ENCODE measurements at regions not wholly inside any gene's neighbourhood (a gene's known extent, or its start where the extent isn't known, plus 50 kb on each side); places are given as distances from the start of the nearest gene placed in this dataset.
"Not testable (repeated sequence)": the region's sequence is repeated elsewhere in the genome, so short reads cannot be mapped to it uniquely, and the experiment has no call there.

GRCh38 chr10:33859319-33860022 is 525.0 kb upstream of the NRP1 start:
- Histone ChIP-seq H3K9me3 (ENCODE audit: low read length) (no peaks in the 10 kb centered on the region), H3K27ac (ENCODE audit: low read depth, low read length) (no peak overlapping the region), H3K36me3 (ENCODE audit: insufficient read depth, low read length) (no peaks in the 10 kb centered on the region), H3K9ac (ENCODE audit: low read length) (no peak overlapping the region), H3K4me3 (ENCODE audit: low read depth in 1 of 2, low read length in 2 of 2) (no peak overlapping the region), H3K4me1 (ENCODE audit: insufficient read depth, low read length) (no peaks in the 10 kb centered on the region), H3K27me3 (ENCODE audit: control insufficient read depth in 1 of 2, insufficient read depth in 2 of 2, low read length in 2 of 2) (no peaks in the 10 kb centered on the region)

- H3K27me3 ChIP-seq (ENCODE audit: control insufficient read depth in 1 of 2, insufficient read depth in 2 of 2, low read length in 2 of 2) = no peaks in the 10 kb centered on the region
- no peaks in the 10 kb centered on the region for H3K36me3 ChIP-seq (ENCODE audit: insufficient read depth, low read length)
- no peak overlapping the region for H3K9ac ChIP-seq (ENCODE audit: low read length)
- no peak overlapping the region for H3K4me3 ChIP-seq (ENCODE audit: low read depth in 1 of 2, low read length in 2 of 2)
- no peak overlapping the region for H3K27ac ChIP-seq (ENCODE audit: low read depth, low read length)
- H3K9me3 ChIP-seq (ENCODE audit: low read length) = no peaks in the 10 kb centered on the region
- no peaks in the 10 kb centered on the region for H3K4me1 ChIP-seq (ENCODE audit: insufficient read depth, low read length)
Measured at GRCh38 chr10:33858326-33858725, 523.9 kb upstream of the NRP1 start.

GRCh38 chr10:33853221-33853620 is 518.8 kb upstream of the NRP1 start:
- not testable (repeated sequence) for H3K4me1 ChIP-seq (ENCODE audit: insufficient read depth, low read length); H3K27me3 ChIP-seq (ENCODE audit: control insufficient read depth in 1 of 2, insufficient read depth in 2 of 2, low read length in 2 of 2); H3K27ac ChIP-seq (ENCODE audit: low read depth, low read length); H3K9me3 ChIP-seq (ENCODE audit: low read length); H3K9ac ChIP-seq (ENCODE audit: low read length); H3K36me3 ChIP-seq (ENCODE audit: insufficient read depth, low read length); H3K4me3 ChIP-seq (ENCODE audit: low read depth in 1 of 2, low read length in 2 of 2)

GRCh38 chr10:33843379-33843778 is 508.9 kb upstream of the NRP1 start:
- Histone ChIP-seq H3K36me3 (ENCODE audit: insufficient read depth, low read length) (no peaks in the 10 kb centered on the region), H3K27ac (ENCODE audit: low read depth, low read length) (no peak overlapping the region), H3K27me3 (ENCODE audit: control insufficient read depth in 1 of 2, insufficient read depth in 2 of 2, low read length in 2 of 2) (no peaks in the 10 kb centered on the region), H3K4me3 (ENCODE audit: low read depth in 1 of 2, low read length in 2 of 2) (no peak overlapping the region), H3K9ac (ENCODE audit: low read length) (no peak overlapping the region), H3K9me3 (ENCODE audit: low read length) (no peaks in the 10 kb centered on the region), H3K4me1 (ENCODE audit: insufficient read depth, low read length) (no peaks in the 10 kb centered on the region)

GRCh38 chr10:33841678-33842077 is 507.2 kb upstream of the NRP1 start:
- no peak overlapping the region for H3K4me3 ChIP-seq (ENCODE audit: low read depth in 1 of 2, low read length in 2 of 2)
- H3K9ac ChIP-seq (ENCODE audit: low read length) = no peak overlapping the region
- H3K36me3 ChIP-seq (ENCODE audit: insufficient read depth, low read length) = no peaks in the 10 kb centered on the region
- H3K27me3 ChIP-seq (ENCODE audit: control insufficient read depth in 1 of 2, insufficient read depth in 2 of 2, low read length in 2 of 2) = no peaks in the 10 kb centered on the region
- H3K4me1 ChIP-seq (ENCODE audit: insufficient read depth, low read length) = no peaks in the 10 kb centered on the region
- H3K27ac ChIP-seq (ENCODE audit: low read depth, low read length) = no peak overlapping the region
- no peaks in the 10 kb centered on the region for H3K9me3 ChIP-seq (ENCODE audit: low read length)

- Histone ChIP-seq H3K4me3 (ENCODE audit: low read depth in 1 of 2, low read length in 2 of 2) (no peak overlapping the region), H3K27me3 (ENCODE audit: control insufficient read depth in 1 of 2, insufficient read depth in 2 of 2, low read length in 2 of 2) (no peaks in the 10 kb centered on the region), H3K36me3 (ENCODE audit: insufficient read depth, low read length) (no peaks in the 10 kb centered on the region), H3K9ac (ENCODE audit: low read length) (no peak overlapping the region), H3K4me1 (ENCODE audit: insufficient read depth, low read length) (no peaks in the 10 kb centered on the region), H3K27ac (ENCODE audit: low read depth, low read length) (no peak overlapping the region), H3K9me3 (ENCODE audit: low read length) (no peaks in the 10 kb centered on the region)
Measured at GRCh38 chr10:33838731-33839130, 504.3 kb upstream of the NRP1 start.

GRCh38 chr10:33837736-33838135 is 503.3 kb upstream of the NRP1 start:
- Histone ChIP-seq H3K9ac (ENCODE audit: low read length) (no peak overlapping the region), H3K4me3 (ENCODE audit: low read depth in 1 of 2, low read length in 2 of 2) (no peak overlapping the region), H3K27me3 (ENCODE audit: control insufficient read depth in 1 of 2, insufficient read depth in 2 of 2, low read length in 2 of 2) (no peaks in the 10 kb centered on the region), H3K4me1 (ENCODE audit: insufficient read depth, low read length) (no peaks in the 10 kb centered on the region), H3K9me3 (ENCODE audit: low read length) (no peaks in the 10 kb centered on the region), H3K27ac (ENCODE audit: low read depth, low read length) (no peak overlapping the region), H3K36me3 (ENCODE audit: insufficient read depth, low read length) (no peaks in the 10 kb centered on the region)

- H3K27me3 ChIP-seq (ENCODE audit: control insufficient read depth in 1 of 2, insufficient read depth in 2 of 2, low read length in 2 of 2) = no peaks in the 10 kb centered on the region
- H3K27ac ChIP-seq (ENCODE audit: low read depth, low read length) = no peak overlapping the region
- no peaks in the 10 kb centered on the region for H3K9me3 ChIP-seq (ENCODE audit: low read length)
- no peaks in the 10 kb centered on the region for H3K4me1 ChIP-seq (ENCODE audit: insufficient read depth, low read length)
- no peaks in the 10 kb centered on the region for H3K36me3 ChIP-seq (ENCODE audit: insufficient read depth, low read length)
- H3K9ac ChIP-seq (ENCODE audit: low read length) = no peak overlapping the region
- no peak overlapping the region for H3K4me3 ChIP-seq (ENCODE audit: low read depth in 1 of 2, low read length in 2 of 2)
Measured at GRCh38 chr10:33835556-33835955, 501.1 kb upstream of the NRP1 start.

- H3K4me3 ChIP-seq (ENCODE audit: low read depth in 1 of 2, low read length in 2 of 2) = no peak overlapping the region
- no peak overlapping the region for H3K27ac ChIP-seq (ENCODE audit: low read depth, low read length)
- no peaks in the 10 kb centered on the region for H3K4me1 ChIP-seq (ENCODE audit: insufficient read depth, low read length)
- no peaks in the 10 kb centered on the region for H3K27me3 ChIP-seq (ENCODE audit: control insufficient read depth in 1 of 2, insufficient read depth in 2 of 2, low read length in 2 of 2)
- H3K36me3 ChIP-seq (ENCODE audit: insufficient read depth, low read length) = no peaks in the 10 kb centered on the region
- no peaks in the 10 kb centered on the region for H3K9me3 ChIP-seq (ENCODE audit: low read length)
- H3K9ac ChIP-seq (ENCODE audit: low read length) = no peak overlapping the region
Measured at GRCh38 chr10:33833566-33833965, 499.1 kb upstream of the NRP1 start.

GRCh38 chr10:33832124-33832787 is 497.8 kb upstream of the NRP1 start:
- Histone ChIP-seq H3K4me3 (ENCODE audit: low read depth in 1 of 2, low read length in 2 of 2) (no peak overlapping the region), H3K27me3 (ENCODE audit: control insufficient read depth in 1 of 2, insufficient read depth in 2 of 2, low read length in 2 of 2) (no peaks in the 10 kb centered on the region), H3K9ac (ENCODE audit: low read length) (no peak overlapping the region), H3K36me3 (ENCODE audit: insufficient read depth, low read length) (no peaks in the 10 kb centered on the region), H3K4me1 (ENCODE audit: insufficient read depth, low read length) (no peaks in the 10 kb centered on the region), H3K9me3 (ENCODE audit: low read length) (no peaks in the 10 kb centered on the region), H3K27ac (ENCODE audit: low read depth, low read length) (no peak overlapping the region)

- Histone ChIP-seq H3K27me3 (ENCODE audit: control insufficient read depth in 1 of 2, insufficient read depth in 2 of 2, low read length in 2 of 2) (no peaks in the 10 kb centered on the region), H3K4me3 (ENCODE audit: low read depth in 1 of 2, low read length in 2 of 2) (no peak overlapping the region), H3K9me3 (ENCODE audit: low read length) (no peaks in the 10 kb centered on the region), H3K4me1 (ENCODE audit: insufficient read depth, low read length) (no peaks in the 10 kb centered on the region), H3K9ac (ENCODE audit: low read length) (no peak overlapping the region), H3K36me3 (ENCODE audit: insufficient read depth, low read length) (no peaks in the 10 kb centered on the region), H3K27ac (ENCODE audit: low read depth, low read length) (no peak overlapping the region)
Measured at GRCh38 chr10:33831591-33831990, 497.1 kb upstream of the NRP1 start.

GRCh38 chr10:33829899-33830298 is 495.4 kb upstream of the NRP1 start:
- not testable (repeated sequence) for H3K4me3 ChIP-seq (ENCODE audit: low read depth in 1 of 2, low read length in 2 of 2); H3K27ac ChIP-seq (ENCODE audit: low read depth, low read length); H3K4me1 ChIP-seq (ENCODE audit: insufficient read depth, low read length); H3K27me3 ChIP-seq (ENCODE audit: control insufficient read depth in 1 of 2, insufficient read depth in 2 of 2, low read length in 2 of 2); H3K36me3 ChIP-seq (ENCODE audit: insufficient read depth, low read length); H3K9me3 ChIP-seq (ENCODE audit: low read length); H3K9ac ChIP-seq (ENCODE audit: low read length)

Measured in muscle layer of colon (tissue), 2 donors.